SK-N-MC (cell line): ENCODE measurements at regions not wholly inside any gene's neighbourhood (a gene's known extent, or its start where the extent isn't known, plus 50 kb on each side); places are given as distances from the start of the nearest gene placed in this dataset.
A peak's percentile ranks its signal among the peaks of the same experiment; 100 is the strongest.
"Not testable (repeated sequence)": the region's sequence is repeated elsewhere in the genome, so short reads cannot be mapped to it uniquely, and the experiment has no call there.

ENCODE experiments used
- DNase-seq: peaks from one replicate; pipeline ENCODE4 v3.0.0-alpha.2; 2011; ENCODE audit warnings: low read depth, low spot score
- H3K27ac ChIP-seq: fragments of 200-600 bp; sonication (generic); 2 replicates; pipeline ENCODE4 v1.5.1; 2016; ENCODE audit warnings: mixed run types
- H3K36me3 ChIP-seq: fragments of 200-600 bp; sonication (generic); 2 replicates; pipeline ENCODE4 v1.6.1; 2017; ENCODE audit warnings: antibody characterized with exemption, low read length, mixed read lengths; ENCODE audit not compliant: insufficient read depth
- H3K4me3 ChIP-seq: fragments of 200-600 bp; sonication (generic); 2 replicates; pipeline ENCODE4 v1.5.1; 2016
- H3K9ac ChIP-seq: fragments of 200-600 bp; sonication (generic); 2 replicates; pipeline ENCODE4 v1.8.0; 2017; ENCODE audit warnings: mixed run types, mixed read lengths; ENCODE audit not compliant: insufficient read length
- H3K9me3 ChIP-seq: fragments of 200-600 bp; sonication (generic); 2 replicates; pipeline ENCODE4 v1.6.1; 2017; ENCODE audit warnings: low read depth, mild to moderate bottlenecking, antibody characterized with exemption, low read length, moderate library complexity, mixed read lengths
- EZH2 ChIP-seq: fragments of 200-600 bp; sonication (generic); IDR thresholded peaks from one replicate; pipeline ENCODE4 v1.6.1; 2017; ENCODE audit warnings: antibody characterized with exemption
- FOXP2 ChIP-seq: optimal IDR thresholded peaks from 2 replicates; pipeline ENCODE3; 2011; ENCODE audit warnings: mild to moderate bottlenecking, moderate library complexity; ENCODE audit not compliant: insufficient read depth; ENCODE audit errors: extremely low read length, control extremely low read depth
- POLR2AphosphoS5 ChIP-seq: IDR thresholded peaks from 2 replicates; pipeline ENCODE4 v1.6.1; 2012; ENCODE audit warnings: mild to moderate bottlenecking, low read depth, low read length, borderline replicate concordance

- Histone ChIP-seq H3K4me3 (no peak overlapping the region), H3K9ac (no peak overlapping the region), H3K36me3 (no peaks in the 10 kb centered on the region), H3K9me3 (no peaks in the 10 kb centered on the region), H3K27ac (no peak overlapping the region)
- no peak for DNase-seq
- TF ChIP-seq EZH2 (no peak), POLR2AphosphoS5 (no peak), FOXP2 (no peak)
Observed at GRCh38 chr21:20875742-20876141, 122.5 kb upstream of the NCAM2 start.

- no peaks in the 10 kb centered on the region for H3K9me3 ChIP-seq
- no peak overlapping the region for H3K4me3 ChIP-seq
- no peak for DNase-seq
- TF ChIP-seq POLR2AphosphoS5 = no peak
- no peak for TF ChIP-seq FOXP2
- no peak for TF ChIP-seq EZH2
- no peaks in the 10 kb centered on the region for H3K36me3 ChIP-seq
- no peak overlapping the region for H3K27ac ChIP-seq
- no peak overlapping the region for H3K9ac ChIP-seq
Observed at GRCh38 chr21:20877976-20878375, 120.2 kb upstream of the NCAM2 start.

- Histone ChIP-seq H3K4me3 (peak overlapping the region; percentile 54), H3K9ac (peak overlapping the region; percentile 36), H3K9me3 (no peaks in the 10 kb centered on the region), H3K27ac (peak overlapping the region; percentile 55), H3K36me3 (no peaks in the 10 kb centered on the region)
- TF ChIP-seq FOXP2 (no peak), POLR2AphosphoS5 (no peak)
- DNase-seq = no peak
Observed at GRCh38 chr21:20882462-20883407, 115.5 kb upstream of the NCAM2 start.

GRCh38 chr21:20883408-20883800, 114.8 kb upstream of the NCAM2 start:
- H3K4me3 ChIP-seq = peak overlapping the region; percentile 54
- H3K27ac ChIP-seq = peak overlapping the region; percentile 55
- no peaks in the 10 kb centered on the region for H3K36me3 ChIP-seq
- 0 out of 2 replicates have a peak, but pooled peaks cover 1% of the 10 kb centered on the region for H3K9me3 ChIP-seq
- DNase-seq = no peak
- peak overlapping the region; percentile 36 for H3K9ac ChIP-seq
- no peak for TF ChIP-seq FOXP2
- no peak for TF ChIP-seq POLR2AphosphoS5
- TF ChIP-seq EZH2 = no peak

GRCh38 chr21:20902511-20902910, 95.7 kb upstream of the NCAM2 start:
- TF ChIP-seq FOXP2 = no peak
- no peak for TF ChIP-seq EZH2
- TF ChIP-seq POLR2AphosphoS5 = no peak
- DNase-seq = no peak

GRCh38 chr21:20902998-20903397, 95.2 kb upstream of the NCAM2 start:
- no peak for DNase-seq
- Histone ChIP-seq H3K27ac (no peak overlapping the region), H3K9me3 (no peaks in the 10 kb centered on the region), H3K9ac (no peak overlapping the region), H3K4me3 (no peak overlapping the region), H3K36me3 (no peaks in the 10 kb centered on the region)
- TF ChIP-seq EZH2 (no peak), POLR2AphosphoS5 (no peak), FOXP2 (no peak)

More at GRCh38 chr21:20902511-20902910, 95.7 kb upstream of the NCAM2 start:
- no peaks in the 10 kb centered on the region for H3K36me3 ChIP-seq
- no peak overlapping the region for H3K9ac ChIP-seq
- no peak overlapping the region for H3K4me3 ChIP-seq
- no peaks in the 10 kb centered on the region for H3K9me3 ChIP-seq
- no peak overlapping the region for H3K27ac ChIP-seq

- not testable (repeated sequence) for H3K27ac ChIP-seq, H3K4me3 ChIP-seq, H3K9me3 ChIP-seq, H3K36me3 ChIP-seq, DNase-seq, H3K9ac ChIP-seq
Observed at GRCh38 chr21:20927555-20927954, 70.7 kb upstream of the NCAM2 start.

GRCh38 chr21:20942523-20942922, 55.7 kb upstream of the NCAM2 start:
- Histone ChIP-seq H3K4me3 (no peak overlapping the region), H3K9ac (no peak overlapping the region), H3K27ac (no peak overlapping the region), H3K36me3 (no peaks in the 10 kb centered on the region), H3K9me3 (no peaks in the 10 kb centered on the region)
- TF ChIP-seq EZH2 = no peak
- no peak for DNase-seq

- Histone ChIP-seq H3K27ac (no peak overlapping the region), H3K9me3 (no peaks in the 10 kb centered on the region), H3K4me3 (no peak overlapping the region), H3K36me3 (no peaks in the 10 kb centered on the region), H3K9ac (no peak overlapping the region)
- no peak for DNase-seq
- TF ChIP-seq EZH2 (no peak), POLR2AphosphoS5 (no peak), FOXP2 (no peak)
Observed at GRCh38 chr21:20943561-20943997, 54.6 kb upstream of the NCAM2 start.
